ENCODE measurements at regions not wholly inside any gene's neighbourhood (a gene's known extent, or its start where the extent isn't known, plus 50 kb on each side); places are given as distances from the start of the nearest gene placed in this dataset.

DNA sequence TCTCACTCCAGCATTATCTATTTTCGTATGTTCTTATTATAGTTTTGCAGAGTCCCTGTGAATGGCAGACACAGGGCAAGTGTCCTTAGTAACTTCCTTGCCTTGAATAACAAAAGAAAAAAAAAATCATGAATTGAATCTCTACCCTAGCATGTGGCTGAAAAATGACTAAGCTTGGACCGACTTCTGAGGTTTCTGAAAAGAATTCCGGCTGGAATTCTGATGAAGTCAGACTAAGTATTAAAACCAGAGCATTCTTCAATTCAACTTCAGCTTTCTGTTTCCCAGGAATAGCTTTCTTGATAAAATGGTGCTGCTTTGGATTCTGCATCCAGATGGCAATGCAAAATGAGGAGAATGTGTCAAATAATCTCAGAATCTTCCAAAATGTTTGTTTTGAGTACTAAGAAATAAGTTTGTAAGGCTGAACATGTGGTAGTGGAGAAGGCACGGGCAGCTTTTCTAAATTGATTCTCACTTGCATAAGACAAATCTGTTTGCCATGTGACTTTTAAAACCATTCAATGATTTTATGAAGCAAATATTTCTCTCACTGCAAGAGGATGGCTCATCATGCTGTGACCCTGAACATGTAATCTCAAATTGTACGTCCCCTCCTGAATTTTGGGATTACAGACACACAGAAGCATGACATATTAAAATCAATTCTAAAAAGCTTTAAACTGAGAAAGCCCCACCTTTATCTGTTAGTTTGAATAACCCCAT is 1462.8 kb upstream of the LRRTM1 start:
- DNase-seq = no peak

GRCh38 chr2:81747481-81748070 is 1443.0 kb upstream of the LRRTM1 start:
- no peak for DNase-seq

DNA sequence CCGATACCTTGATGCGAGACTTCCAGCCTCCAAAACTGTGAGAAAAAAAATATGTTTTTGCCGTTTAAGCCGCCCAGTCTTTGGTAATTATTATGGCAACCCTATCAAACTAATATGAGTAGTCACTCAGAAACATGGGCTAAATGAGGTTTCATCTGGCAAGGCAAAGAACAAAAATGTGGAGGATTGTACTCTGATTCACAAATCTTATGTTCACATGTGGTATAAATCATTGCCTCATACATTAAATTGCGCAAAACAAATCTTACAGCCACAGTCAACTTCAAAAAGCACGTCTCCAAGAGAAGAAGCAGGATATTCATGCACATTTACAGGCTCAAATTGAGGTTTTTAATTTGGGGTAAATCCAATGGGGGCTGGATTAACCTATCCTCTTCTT is 1435.4 kb upstream of the LRRTM1 start:
- no peak for DNase-seq

DNA sequence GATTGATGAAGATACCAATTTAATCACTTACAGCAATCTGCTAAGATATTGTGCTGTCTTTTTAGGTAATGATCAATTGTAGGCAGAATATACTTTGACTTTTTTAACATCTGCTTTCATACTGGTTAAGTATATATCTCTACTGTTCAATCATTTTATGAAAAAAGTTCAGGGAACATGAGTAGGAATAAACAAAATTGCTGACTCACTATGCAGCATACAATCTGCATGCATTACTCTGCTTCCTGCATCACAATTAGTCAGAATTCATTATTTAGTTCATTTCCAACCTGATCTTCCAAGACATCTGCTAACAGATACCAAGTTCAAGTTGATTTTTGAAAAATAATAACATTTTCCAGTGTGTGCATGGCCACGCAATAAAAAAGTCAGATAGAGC is 1430.4 kb upstream of the LRRTM1 start:
- DNase-seq = no peak

- DNase-seq = no peak
These were observed 1410.3 kb upstream of the LRRTM1 start for GRCh38 chr2:81714817-81715216.

DNA sequence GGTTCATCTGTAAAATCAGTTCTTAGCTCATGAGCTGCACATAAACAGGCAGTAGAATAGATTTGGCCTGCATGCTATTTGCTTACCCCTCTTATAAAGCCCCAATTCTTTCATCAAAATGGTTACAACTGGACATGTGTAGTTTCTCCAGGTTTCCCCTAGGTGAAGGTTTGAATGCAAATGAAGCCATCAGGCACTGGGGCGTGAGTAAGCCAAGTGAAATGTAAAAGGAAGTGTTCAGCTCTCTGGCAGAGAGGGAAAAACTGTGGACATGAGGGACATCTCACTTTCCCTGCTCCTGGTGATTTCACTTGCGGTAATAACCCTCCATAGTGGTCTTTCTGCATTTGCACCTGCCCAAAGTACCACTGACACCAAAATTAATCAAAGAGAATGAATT is 1402.3 kb upstream of the LRRTM1 start:
- DNase-seq = no peak

DNA sequence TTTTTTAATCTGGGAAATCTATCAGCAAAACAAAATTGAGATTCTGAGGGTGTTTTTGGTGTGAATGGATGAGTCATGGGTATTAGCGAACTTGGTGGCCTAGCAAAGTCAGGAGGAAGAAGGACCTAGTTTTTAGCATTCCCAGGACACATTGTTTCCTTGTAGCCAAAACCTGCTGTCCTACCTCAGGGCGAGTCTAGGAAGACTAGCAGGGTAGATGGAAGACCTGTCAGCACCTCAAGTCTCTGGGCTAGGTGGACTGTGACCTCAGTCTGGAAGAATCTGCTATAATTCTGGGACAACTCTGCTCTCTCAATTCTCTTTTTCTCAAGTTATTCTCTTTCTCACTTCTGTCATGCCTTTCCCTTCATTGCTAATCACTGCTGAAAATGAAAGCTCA is 1399.3 kb upstream of the LRRTM1 start:
- no peak for DNase-seq

DNA sequence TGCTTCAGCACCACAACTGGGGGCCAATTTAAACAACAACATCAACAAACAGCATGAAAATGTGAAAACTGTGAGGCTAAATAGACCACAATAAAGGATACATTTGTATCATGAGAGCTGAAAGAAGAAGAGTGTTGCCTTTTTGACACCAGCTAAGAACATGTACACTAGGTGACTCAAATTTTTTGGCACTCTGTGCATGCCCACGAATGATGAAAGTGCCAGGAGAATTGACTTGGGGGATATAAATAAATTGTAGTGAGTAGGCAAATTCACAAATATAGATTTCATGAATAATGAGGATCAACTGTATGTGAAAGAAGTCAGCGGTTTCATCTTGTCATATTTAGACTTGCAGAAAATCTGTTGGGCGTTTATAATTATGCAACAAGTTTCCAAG is 1388.0 kb upstream of the LRRTM1 start:
- no peak for DNase-seq

DNA sequence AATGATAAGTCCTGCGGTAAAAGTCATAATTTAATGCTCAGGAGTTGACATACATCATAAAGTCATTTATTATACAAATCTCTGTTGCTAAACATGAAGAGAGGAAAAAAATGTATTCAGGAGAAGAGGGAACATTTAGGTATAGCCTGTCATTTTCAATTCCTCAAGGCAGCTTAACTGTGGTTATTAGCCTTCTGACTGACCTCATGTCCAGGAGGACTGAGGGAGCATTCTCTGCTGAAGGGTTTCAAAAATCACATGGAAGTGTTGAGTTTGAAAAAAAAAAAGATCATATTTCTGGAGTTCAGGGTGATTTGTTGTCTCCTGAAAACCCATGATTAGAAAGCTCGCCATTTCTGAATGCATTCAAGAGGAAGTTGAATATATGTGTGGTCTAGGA is 1371.1 kb upstream of the LRRTM1 start:
- DNase-seq = no peak

GRCh38 chr2:81672923-81673322 is 1368.4 kb upstream of the LRRTM1 start:
- DNase-seq = no peak

GRCh38 chr2:81672516-81672915 is 1368.0 kb upstream of the LRRTM1 start:
- no peak for DNase-seq

- DNase-seq = no peak
These were observed 1366.3 kb upstream of the LRRTM1 start for GRCh38 chr2:81670885-81671284.

DNA sequence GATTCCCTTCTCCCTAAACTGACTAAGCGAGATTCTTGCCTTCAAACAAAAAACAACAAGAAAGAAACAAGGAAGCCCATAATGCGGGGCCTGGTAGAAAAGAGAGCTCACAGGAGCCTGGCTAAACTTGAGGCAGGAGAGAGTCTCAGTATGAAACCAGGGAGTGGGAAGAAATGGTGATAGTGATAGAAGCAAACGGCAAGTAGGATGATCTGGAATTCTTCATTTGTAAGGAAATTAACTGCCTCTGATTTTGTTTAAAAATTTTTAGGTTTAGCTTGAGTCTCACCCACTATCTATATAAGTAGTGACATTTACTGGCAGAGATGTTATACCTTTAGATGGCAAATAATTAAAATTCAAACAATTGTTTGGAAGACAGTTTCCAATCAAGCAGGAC is 1356.5 kb upstream of the LRRTM1 start:
- DNase-seq = no peak

DNA sequence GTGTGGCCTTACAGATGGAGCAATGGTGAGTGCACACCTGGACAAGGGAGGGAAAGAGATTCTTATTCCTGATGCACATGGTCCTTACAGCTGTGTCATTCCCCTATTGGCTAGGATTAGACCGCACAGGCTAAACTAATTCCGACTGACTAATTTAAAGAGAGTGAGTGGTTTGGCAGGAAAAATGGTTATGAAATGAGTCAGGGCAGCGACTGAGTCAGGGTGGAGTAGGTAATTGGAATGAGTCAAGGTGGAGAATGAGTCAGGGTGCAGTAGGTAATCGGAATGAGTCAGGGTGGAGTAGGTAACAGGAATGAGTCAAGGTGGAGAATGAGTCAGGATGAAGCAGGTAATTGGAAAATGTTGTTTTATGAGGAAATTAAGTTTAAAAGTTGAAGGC is 1353.7 kb upstream of the LRRTM1 start:
- DNase-seq = no peak

GRCh38 chr2:81650048-81650971 is 1345.8 kb upstream of the LRRTM1 start:
- DNase-seq = no peak

DNA sequence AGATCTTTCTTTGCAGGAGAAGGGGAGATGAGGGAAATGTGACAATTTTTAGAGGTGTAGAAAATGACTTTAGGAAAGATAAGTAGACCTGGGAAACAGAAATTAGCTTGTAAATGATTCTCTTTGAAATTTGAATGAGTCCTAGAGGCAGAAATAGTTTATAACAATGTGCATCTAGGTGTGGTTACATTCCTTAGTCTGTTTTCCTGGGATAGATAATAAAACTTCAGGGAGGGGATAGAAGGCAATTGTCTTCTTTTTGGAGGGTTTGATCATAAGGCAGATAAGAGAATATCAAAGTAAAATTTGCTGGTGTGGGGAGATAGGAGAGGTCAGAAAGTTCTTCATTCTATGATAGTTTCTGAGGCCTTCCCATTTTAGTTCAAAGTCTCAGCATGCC is 1344.3 kb upstream of the LRRTM1 start:
- DNase-seq = no peak

DNA sequence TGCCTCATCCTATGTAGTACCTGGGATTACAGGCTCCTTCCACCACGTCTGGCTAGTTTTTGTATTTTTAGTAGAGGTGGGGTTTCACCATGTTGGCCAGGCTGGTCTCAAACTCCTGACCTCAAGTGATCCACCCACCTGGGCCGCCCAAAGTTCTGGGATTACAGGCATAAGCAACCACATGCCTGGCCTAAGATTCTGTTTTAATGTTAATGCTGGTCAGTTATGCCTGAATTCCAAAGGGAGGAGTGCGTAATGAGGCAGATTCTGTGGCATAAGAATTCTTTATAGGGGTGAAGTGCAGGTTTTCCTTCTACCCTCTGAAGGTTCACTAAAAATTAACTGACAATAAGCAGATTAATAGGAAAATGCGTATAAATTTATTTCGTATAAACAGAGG is 1343.8 kb upstream of the LRRTM1 start:
- no peak for DNase-seq

DNA sequence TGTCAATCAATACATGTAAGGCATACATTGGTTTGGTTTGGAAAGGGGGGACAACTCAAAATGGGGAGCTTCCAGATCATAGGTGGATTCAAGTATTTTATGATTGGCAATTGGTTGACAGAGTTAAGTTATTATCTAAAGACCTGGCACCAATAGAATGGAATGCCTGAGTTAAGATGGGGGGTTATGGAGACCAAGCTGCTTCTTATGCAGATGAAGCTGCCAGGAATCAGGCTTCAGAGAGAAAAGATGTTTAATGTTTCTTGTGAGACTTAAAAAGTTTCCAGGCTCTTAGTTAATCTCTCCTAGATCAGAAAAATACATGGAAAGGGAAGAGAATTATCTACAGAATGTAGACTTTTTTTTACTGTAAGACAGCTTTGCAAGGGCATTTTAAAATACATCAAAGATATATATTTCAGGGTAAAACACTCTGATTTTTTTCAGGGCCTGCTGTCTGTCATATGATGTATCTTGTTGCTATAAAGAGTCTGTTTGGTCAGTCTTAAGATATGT is 1343.2 kb upstream of the LRRTM1 start:
- no peak for DNase-seq

DNA sequence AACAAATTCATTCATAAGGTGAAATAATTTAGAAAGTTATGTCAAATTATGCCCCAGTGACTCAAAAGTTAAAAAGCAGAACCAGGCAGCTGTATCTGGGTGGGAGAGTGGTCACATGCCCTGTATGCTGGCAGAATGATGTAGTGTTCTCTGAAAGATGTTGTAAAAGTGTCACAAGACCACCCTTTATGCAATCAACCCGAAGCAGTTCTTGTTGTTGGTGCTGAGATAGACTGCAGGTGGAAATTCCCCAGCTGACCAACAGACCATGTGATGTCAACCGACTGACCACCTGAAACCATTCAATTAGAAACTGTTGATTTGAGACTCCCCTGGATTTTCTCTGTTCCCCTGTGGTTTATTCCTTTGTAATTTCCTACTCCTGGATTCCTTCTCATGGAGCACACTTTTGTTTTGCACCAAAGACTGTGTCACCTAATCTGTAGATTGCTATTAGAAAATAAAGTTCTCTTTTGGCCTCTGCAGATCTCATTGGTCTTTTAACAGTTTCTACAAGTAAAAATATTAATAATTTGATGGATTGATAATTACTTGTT is 1341.3 kb upstream of the LRRTM1 start:
- DNase-seq = no peak

DNA sequence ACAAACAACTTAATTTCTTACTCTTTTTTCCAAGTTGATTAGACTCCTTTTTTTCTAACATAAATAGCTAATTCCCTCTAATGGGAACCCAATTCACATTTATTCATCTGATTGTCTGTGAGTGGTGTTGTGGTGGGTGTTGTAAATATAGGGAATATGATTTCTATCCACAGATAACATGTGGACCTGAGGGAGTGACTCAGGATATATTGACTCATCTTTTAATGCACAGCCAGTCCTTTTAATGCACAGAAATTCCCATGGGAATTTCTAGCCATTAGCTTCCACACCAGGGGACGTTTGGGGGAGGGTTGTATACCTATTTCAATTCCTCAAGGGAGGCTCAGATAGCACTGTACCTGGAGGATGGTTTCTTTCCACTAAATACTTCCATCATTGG is 1339.6 kb upstream of the LRRTM1 start:
- no peak for DNase-seq

DNA sequence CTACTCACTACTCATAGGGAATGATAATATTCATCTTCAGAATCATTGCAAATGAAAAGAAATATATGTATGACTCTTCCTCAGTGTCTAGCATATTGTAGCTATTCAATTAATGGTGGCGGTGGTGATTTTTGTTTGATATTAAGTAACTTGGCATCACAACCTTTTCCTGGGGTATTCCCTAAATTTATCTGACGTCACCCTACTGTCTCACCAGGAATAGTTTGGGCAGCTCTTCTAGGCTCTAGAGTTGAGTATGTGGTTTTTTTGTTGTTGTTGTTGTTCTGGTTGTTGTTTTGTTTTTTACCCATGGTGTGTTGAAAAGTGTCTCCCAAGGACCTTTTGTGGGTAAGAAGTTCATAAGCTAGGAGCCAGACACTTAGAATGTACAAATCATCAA is 1320.3 kb upstream of the LRRTM1 start:
- no peak for DNase-seq

GRCh38 chr2:81600088-81600487 is 1295.5 kb upstream of the LRRTM1 start:
- no peak for DNase-seq

DNA sequence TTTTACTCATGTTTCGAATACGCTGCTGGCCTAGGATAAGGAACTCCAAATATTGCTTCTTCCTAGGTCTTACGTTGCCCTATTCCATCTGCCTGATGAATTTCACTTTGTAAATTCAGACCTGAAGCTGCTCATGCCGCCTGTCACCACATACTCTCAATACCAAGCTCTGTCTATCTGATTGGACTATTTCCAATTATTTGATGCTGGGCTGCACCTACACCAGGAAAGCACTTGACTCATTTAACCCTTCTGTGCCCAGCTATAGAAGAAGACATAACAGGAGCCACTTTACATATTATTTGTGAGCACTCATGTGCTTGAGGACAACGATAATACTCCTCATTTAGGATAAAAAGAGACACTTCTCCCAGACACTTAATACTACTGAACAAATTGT is 1293.9 kb upstream of the LRRTM1 start:
- no peak for DNase-seq

All from stimulated activated CD4-positive, alpha-beta T cell treated with anti-CD3 and anti-CD28 coated beads, Interleukin-2, amount 100 ng/mL, for 48 hours (primary cell).